ENCODE measurements at regions not wholly inside any gene's neighbourhood (a gene's known extent, or its start where the extent isn't known, plus 50 kb on each side); places are given as distances from the start of the nearest gene placed in this dataset.

DNA sequence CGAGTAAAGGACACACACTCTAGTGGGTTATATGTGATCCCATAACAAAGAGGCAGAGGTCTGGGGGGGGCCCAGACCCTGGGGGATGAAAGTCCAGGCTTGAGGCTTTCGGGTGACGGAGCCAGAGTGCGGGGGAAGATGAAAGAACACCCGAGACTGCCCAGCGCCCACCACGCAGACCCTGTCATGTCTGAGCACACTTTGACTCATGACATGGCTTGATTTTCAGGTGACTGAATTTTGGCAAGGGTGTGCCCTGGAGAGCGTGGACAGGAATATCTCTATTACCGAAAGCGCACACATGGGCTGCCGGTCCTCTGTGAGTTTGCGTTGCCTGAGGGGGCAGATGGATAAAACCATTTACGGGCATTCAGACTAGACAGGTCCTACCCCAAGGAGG, 192.0 kb upstream of the SOX1 start:
- no peak overlapping the region for H3K27ac Mint-ChIP-seq
- no peaks in the 10 kb centered on the region for H3K27me3 Mint-ChIP-seq
- H3K9me3 Mint-ChIP-seq: peaks cover 0 to 5% (median 0%) of the 10 kb centered on the region in 7 donors
- Histone ChIP-seq H3K27ac (ENCODE audit: insufficient read depth, low read length, poor library complexity, severe bottlenecking) (no peak overlapping the region), H3K36me3 (ENCODE audit: control insufficient read depth, insufficient read depth, low read length) (no peaks in the 10 kb centered on the region), H3K4me3 (ENCODE audit: low read depth, low read length) (no peak overlapping the region), H3K4me1 (ENCODE audit: control insufficient read depth, insufficient read depth, low read length, poor library complexity, severe bottlenecking) (no peaks in the 10 kb centered on the region), H3K27me3 (ENCODE audit: control insufficient read depth, insufficient read depth, low read length) (no peaks in the 10 kb centered on the region), H3K9me3 (ENCODE audit: control insufficient read depth in 2 of 2, low read length in 2 of 2) (no peaks in the 10 kb centered on the region)
- DNase-seq (no peak), ATAC-seq (ENCODE audit: low read depth in 2 of 2) (no peak)
- no peaks in the 10 kb centered on the region for H3K4me1 Mint-ChIP-seq
- no peak overlapping the region for H3K4me3 Mint-ChIP-seq
- no peaks in the 10 kb centered on the region for H3K36me3 Mint-ChIP-seq

DNA sequence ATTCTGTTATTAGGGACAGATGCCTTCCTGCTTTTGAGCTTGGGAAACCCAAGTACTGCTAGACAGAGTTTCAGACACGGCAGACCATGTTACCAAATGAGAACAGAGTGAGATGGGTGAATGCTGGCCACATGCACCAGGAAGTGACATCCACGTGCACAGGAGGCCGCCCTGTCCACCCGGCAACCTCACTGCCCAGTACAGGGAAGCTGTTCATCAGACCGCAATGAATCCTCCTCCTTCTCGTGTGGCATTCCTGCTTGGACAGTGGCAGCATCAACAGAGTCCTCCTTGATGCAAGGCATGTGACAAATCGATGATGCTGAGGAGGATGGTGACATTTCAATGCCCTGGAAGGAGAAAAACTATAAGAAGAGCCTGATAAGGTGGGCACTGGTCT, 191.0 kb upstream of the SOX1 start:
- no peak overlapping the region for H3K27ac ChIP-seq (ENCODE audit: insufficient read depth, low read length, poor library complexity, severe bottlenecking)
- Mint-ChIP-seq H3K4me3 (no peak overlapping the region), H3K27me3 (no peaks in the 10 kb centered on the region), H3K9me3 (peaks cover 0 to 5% (median 0%) of the 10 kb centered on the region in 7 donors), H3K4me1 (no peaks in the 10 kb centered on the region), H3K27ac (no peak overlapping the region), H3K36me3 (no peaks in the 10 kb centered on the region)
- H3K9me3 ChIP-seq (ENCODE audit: control insufficient read depth in 2 of 2, low read length in 2 of 2): no peaks in the 10 kb centered on the region
- DNase-seq (no peak), ATAC-seq (ENCODE audit: low read depth in 2 of 2) (no peak)
- H3K4me3 ChIP-seq (ENCODE audit: low read depth, low read length): no peak overlapping the region
- no peaks in the 10 kb centered on the region for H3K4me1 ChIP-seq (ENCODE audit: control insufficient read depth, insufficient read depth, low read length, poor library complexity, severe bottlenecking)
- no peaks in the 10 kb centered on the region for H3K27me3 ChIP-seq (ENCODE audit: control insufficient read depth, insufficient read depth, low read length)
- H3K36me3 ChIP-seq (ENCODE audit: control insufficient read depth, insufficient read depth, low read length): no peaks in the 10 kb centered on the region

DNA sequence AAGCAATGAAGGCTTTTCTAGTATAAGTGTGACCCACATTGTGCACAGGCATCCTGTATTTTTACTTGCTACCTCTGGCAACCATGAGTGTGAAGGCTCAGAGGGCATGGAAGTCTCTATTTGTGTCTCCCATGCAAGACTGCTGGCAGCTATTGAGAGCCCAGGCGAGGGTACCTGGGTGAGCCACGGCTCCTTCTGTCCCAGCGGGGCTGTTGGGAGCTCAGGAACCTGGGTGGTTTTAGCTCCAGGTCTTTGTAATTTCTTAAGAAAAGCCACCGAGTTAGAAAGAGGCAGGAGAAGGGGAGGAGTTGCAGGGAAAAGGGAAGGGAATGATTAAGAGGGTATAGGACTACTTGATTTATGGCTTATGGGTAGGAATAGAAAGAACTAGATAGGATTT, 190.4 kb upstream of the SOX1 start:
- H3K4me3 ChIP-seq (ENCODE audit: low read depth, low read length): no peak overlapping the region
- H3K36me3 Mint-ChIP-seq: no peaks in the 10 kb centered on the region
- no peaks in the 10 kb centered on the region for H3K4me1 ChIP-seq (ENCODE audit: control insufficient read depth, insufficient read depth, low read length, poor library complexity, severe bottlenecking)
- H3K9me3 ChIP-seq (ENCODE audit: control insufficient read depth in 2 of 2, low read length in 2 of 2): no peaks in the 10 kb centered on the region
- H3K27me3 ChIP-seq (ENCODE audit: control insufficient read depth, insufficient read depth, low read length): no peaks in the 10 kb centered on the region
- H3K36me3 ChIP-seq (ENCODE audit: control insufficient read depth, insufficient read depth, low read length): no peaks in the 10 kb centered on the region
- no peaks in the 10 kb centered on the region for H3K4me1 Mint-ChIP-seq
- DNase-seq: no peak
- no peak overlapping the region for H3K4me3 Mint-ChIP-seq
- no peak for ATAC-seq (ENCODE audit: low read depth in 2 of 2)
- H3K9me3 Mint-ChIP-seq: peaks cover 0 to 5% (median 0%) of the 10 kb centered on the region in 7 donors
- no peak overlapping the region for H3K27ac Mint-ChIP-seq
- no peaks in the 10 kb centered on the region for H3K27me3 Mint-ChIP-seq
- no peak overlapping the region for H3K27ac ChIP-seq (ENCODE audit: insufficient read depth, low read length, poor library complexity, severe bottlenecking)

DNA sequence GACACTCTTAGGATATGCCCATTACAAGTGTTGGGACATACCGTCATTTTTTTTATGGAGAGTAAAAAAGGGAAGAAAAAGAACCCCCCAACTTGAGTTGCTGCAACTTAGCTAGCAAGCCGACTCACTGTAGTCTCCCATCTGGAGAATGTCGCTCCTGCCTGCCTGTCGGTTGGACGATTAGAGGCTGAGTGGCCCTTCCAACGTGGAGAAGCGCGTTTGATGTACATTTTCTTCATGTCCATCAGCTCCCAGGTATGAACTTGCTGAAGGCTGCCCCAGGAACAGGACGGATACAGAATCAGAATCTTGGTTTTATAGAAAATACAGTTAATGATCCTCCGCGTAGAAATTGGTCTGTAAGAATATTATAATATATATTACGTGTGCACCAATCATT, 189.0 kb upstream of the SOX1 start:
- Histone ChIP-seq H3K9me3 (ENCODE audit: control insufficient read depth in 2 of 2, low read length in 2 of 2) (no peaks in the 10 kb centered on the region), H3K4me1 (ENCODE audit: control insufficient read depth, insufficient read depth, low read length, poor library complexity, severe bottlenecking) (no peaks in the 10 kb centered on the region), H3K27me3 (ENCODE audit: control insufficient read depth, insufficient read depth, low read length) (no peaks in the 10 kb centered on the region), H3K27ac (ENCODE audit: insufficient read depth, low read length, poor library complexity, severe bottlenecking) (no peak overlapping the region), H3K36me3 (ENCODE audit: control insufficient read depth, insufficient read depth, low read length) (no peaks in the 10 kb centered on the region), H3K4me3 (ENCODE audit: low read depth, low read length) (no peak overlapping the region)
- ATAC-seq (ENCODE audit: low read depth in 2 of 2) (no peak), DNase-seq (no peak)
- Mint-ChIP-seq H3K27me3 (no peaks in the 10 kb centered on the region), H3K4me1 (no peaks in the 10 kb centered on the region), H3K36me3 (no peaks in the 10 kb centered on the region), H3K4me3 (no peak overlapping the region), H3K27ac (no peak overlapping the region), H3K9me3 (peaks cover 0 to 5% (median 0%) of the 10 kb centered on the region in 7 donors)

DNA sequence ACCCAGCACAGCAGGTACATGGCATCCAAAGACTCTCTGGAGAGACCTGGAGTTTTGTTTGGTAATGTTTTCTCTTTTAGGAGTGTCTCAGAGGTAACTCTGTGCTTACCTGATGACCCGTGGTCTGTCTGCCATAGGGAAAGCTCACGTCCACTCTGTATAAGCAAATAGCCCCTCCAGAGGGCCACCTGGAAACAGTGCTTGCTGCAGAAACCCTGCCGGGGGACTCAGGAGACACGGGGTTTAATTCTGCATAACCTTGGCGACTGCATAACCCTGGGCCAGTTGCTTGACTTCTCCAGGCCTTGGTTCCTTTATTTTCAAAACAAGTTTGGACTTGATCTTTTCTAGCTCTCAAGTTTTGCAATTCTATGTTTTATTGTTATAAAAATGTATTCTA, 187.2 kb upstream of the SOX1 start:
- H3K4me1 ChIP-seq (ENCODE audit: control insufficient read depth, insufficient read depth, low read length, poor library complexity, severe bottlenecking): no peaks in the 10 kb centered on the region
- H3K27me3 ChIP-seq (ENCODE audit: control insufficient read depth, insufficient read depth, low read length): no peaks in the 10 kb centered on the region
- H3K27me3 Mint-ChIP-seq: no peaks in the 10 kb centered on the region
- H3K4me1 Mint-ChIP-seq: no peaks in the 10 kb centered on the region
- H3K4me3 Mint-ChIP-seq: peak overlapping the region in 1 of 4 donors; percentile 49
- H3K27ac Mint-ChIP-seq: no peak overlapping the region
- peaks cover 0 to 3% (median 0%) of the 10 kb centered on the region in 7 donors for H3K9me3 Mint-ChIP-seq
- H3K36me3 ChIP-seq (ENCODE audit: control insufficient read depth, insufficient read depth, low read length): no peaks in the 10 kb centered on the region
- DNase-seq (no peak), ATAC-seq (ENCODE audit: low read depth in 2 of 2) (no peak)
- no peak overlapping the region for H3K27ac ChIP-seq (ENCODE audit: insufficient read depth, low read length, poor library complexity, severe bottlenecking)
- H3K36me3 Mint-ChIP-seq: no peaks in the 10 kb centered on the region
- H3K9me3 ChIP-seq (ENCODE audit: control insufficient read depth in 2 of 2, low read length in 2 of 2): no peaks in the 10 kb centered on the region
- no peak overlapping the region for H3K4me3 ChIP-seq (ENCODE audit: low read depth, low read length)

DNA sequence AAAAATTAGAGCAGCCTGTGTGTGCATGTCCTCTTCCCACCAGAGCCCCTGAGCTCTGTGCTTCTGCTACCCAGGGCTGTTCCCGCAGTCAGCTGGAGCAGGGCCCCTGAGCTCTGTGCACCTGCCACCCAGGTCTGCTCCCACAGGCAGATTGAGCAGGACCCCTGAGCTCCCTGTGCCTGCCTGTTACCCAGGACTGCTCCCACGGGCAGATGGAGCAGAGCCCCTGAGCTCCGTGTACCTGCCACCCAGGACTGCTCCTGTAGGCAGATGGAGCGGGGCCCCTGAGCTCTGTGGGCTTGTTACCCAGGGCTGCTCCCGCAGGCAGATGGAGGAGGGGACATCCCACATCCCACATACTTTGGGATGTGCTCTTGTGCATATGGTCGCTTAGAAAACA, 186.8 kb upstream of the SOX1 start:
- Histone ChIP-seq H3K27ac (ENCODE audit: insufficient read depth, low read length, poor library complexity, severe bottlenecking) (no peak overlapping the region), H3K4me1 (ENCODE audit: control insufficient read depth, insufficient read depth, low read length, poor library complexity, severe bottlenecking) (no peaks in the 10 kb centered on the region), H3K4me3 (ENCODE audit: low read depth, low read length) (no peak overlapping the region), H3K27me3 (ENCODE audit: control insufficient read depth, insufficient read depth, low read length) (no peaks in the 10 kb centered on the region), H3K36me3 (ENCODE audit: control insufficient read depth, insufficient read depth, low read length) (no peaks in the 10 kb centered on the region), H3K9me3 (ENCODE audit: control insufficient read depth in 2 of 2, low read length in 2 of 2) (no peaks in the 10 kb centered on the region)
- Mint-ChIP-seq H3K27me3 (no peaks in the 10 kb centered on the region), H3K4me1 (no peaks in the 10 kb centered on the region), H3K27ac (no peak overlapping the region), H3K36me3 (no peaks in the 10 kb centered on the region), H3K4me3 (no peak overlapping the region), H3K9me3 (peaks cover 0 to 3% (median 0%) of the 10 kb centered on the region in 7 donors)
- ATAC-seq (ENCODE audit: low read depth in 2 of 2) (no peak), DNase-seq (no peak)

DNA sequence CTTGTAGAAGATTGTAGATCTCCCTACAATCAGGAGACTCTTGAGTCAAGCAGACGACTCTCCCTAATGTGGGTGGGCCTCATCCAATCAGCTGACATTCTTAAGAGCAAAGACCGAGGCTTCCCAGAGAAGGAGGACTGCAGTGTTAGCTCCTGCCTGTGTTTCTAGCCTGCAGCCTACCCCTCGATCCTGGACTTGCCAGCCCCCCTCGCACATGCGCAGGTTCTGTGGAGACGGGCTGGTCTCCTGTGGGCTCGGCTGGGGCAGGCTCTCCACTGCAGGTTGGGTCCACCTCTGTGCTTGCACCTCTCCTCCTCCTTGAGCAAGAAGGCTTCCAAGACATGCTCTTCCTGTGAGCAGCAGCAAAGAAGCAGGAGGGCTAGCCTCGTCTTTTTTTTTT, 185.2 kb upstream of the SOX1 start:
- Histone ChIP-seq H3K27me3 (ENCODE audit: control insufficient read depth, insufficient read depth, low read length) (no peaks in the 10 kb centered on the region), H3K27ac (ENCODE audit: insufficient read depth, low read length, poor library complexity, severe bottlenecking) (no peak overlapping the region), H3K4me1 (ENCODE audit: control insufficient read depth, insufficient read depth, low read length, poor library complexity, severe bottlenecking) (no peaks in the 10 kb centered on the region), H3K36me3 (ENCODE audit: control insufficient read depth, insufficient read depth, low read length) (no peaks in the 10 kb centered on the region), H3K9me3 (ENCODE audit: control insufficient read depth in 2 of 2, low read length in 2 of 2) (no peaks in the 10 kb centered on the region), H3K4me3 (ENCODE audit: low read depth, low read length) (no peak overlapping the region)
- no peak overlapping the region for H3K4me3 Mint-ChIP-seq
- no peak for DNase-seq
- no peaks in the 10 kb centered on the region for H3K27me3 Mint-ChIP-seq
- H3K27ac Mint-ChIP-seq: no peak overlapping the region
- H3K4me1 Mint-ChIP-seq: no peaks in the 10 kb centered on the region
- ATAC-seq (ENCODE audit: low read depth in 2 of 2): no peak
- no peaks in the 10 kb centered on the region for H3K36me3 Mint-ChIP-seq
- H3K9me3 Mint-ChIP-seq: peaks cover 0 to 4% (median 0%) of the 10 kb centered on the region in 7 donors

DNA sequence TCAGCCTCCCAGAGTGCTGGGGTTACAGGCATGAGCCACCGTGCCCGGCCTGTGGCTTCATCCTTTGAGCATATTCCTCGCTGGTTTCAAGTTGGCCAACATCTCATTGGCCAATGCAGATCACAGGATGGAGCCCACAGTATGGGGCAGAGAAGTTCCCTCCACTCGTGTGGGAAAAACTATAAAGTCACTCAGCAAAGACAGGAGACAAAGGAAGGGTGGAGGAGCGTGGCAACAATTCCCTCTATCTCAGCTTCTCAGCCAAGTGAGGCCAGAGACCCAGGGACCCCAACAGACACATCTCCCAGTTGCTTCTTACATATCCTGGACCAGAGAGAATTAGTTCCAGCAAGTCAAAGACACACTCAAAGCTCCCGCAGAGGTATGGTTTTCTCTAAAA, 184.6 kb upstream of the SOX1 start:
- H3K9me3 ChIP-seq (ENCODE audit: control insufficient read depth in 2 of 2, low read length in 2 of 2): no peaks in the 10 kb centered on the region
- Mint-ChIP-seq H3K27me3 (no peaks in the 10 kb centered on the region), H3K36me3 (no peaks in the 10 kb centered on the region), H3K27ac (no peak overlapping the region), H3K9me3 (peaks cover 0 to 4% (median 0%) of the 10 kb centered on the region in 7 donors), H3K4me1 (no peaks in the 10 kb centered on the region), H3K4me3 (no peak overlapping the region)
- ATAC-seq (ENCODE audit: low read depth in 2 of 2) (no peak), DNase-seq (no peak)
- no peak overlapping the region for H3K27ac ChIP-seq (ENCODE audit: insufficient read depth, low read length, poor library complexity, severe bottlenecking)
- no peaks in the 10 kb centered on the region for H3K4me1 ChIP-seq (ENCODE audit: control insufficient read depth, insufficient read depth, low read length, poor library complexity, severe bottlenecking)
- H3K27me3 ChIP-seq (ENCODE audit: control insufficient read depth, insufficient read depth, low read length): no peaks in the 10 kb centered on the region
- no peaks in the 10 kb centered on the region for H3K36me3 ChIP-seq (ENCODE audit: control insufficient read depth, insufficient read depth, low read length)
- no peak overlapping the region for H3K4me3 ChIP-seq (ENCODE audit: low read depth, low read length)
